ENCODE measurements at regions not wholly inside any gene's neighbourhood (a gene's known extent, or its start where the extent isn't known, plus 50 kb on each side); places are given as distances from the start of the nearest gene placed in this dataset.
"Not testable (repeated sequence)": the region's sequence is repeated elsewhere in the genome, so short reads cannot be mapped to it uniquely, and the experiment has no call there.

GRCh38 chr16:87210894-87211293 is 106.3 kb downstream of the C16orf95 start:
- no peaks in the 10 kb centered on the region for H3K9me3 Mint-ChIP-seq
- no peaks in the 10 kb centered on the region for H3K27me3 Mint-ChIP-seq (ENCODE audit: low read depth)
- H3K27ac Mint-ChIP-seq, result no peak overlapping the region
- H3K4me3 Mint-ChIP-seq (ENCODE audit: low read depth), result no peak overlapping the region
- no peaks in the 10 kb centered on the region for H3K36me3 Mint-ChIP-seq (ENCODE audit: low read depth)
- no peak for DNase-seq (ENCODE audit: low spot score)
- intact Hi-C loops (cut with micrococcal nuclease), result no loop called here
- H3K4me1 Mint-ChIP-seq (ENCODE audit: low read depth), result no peaks in the 10 kb centered on the region

DNA sequence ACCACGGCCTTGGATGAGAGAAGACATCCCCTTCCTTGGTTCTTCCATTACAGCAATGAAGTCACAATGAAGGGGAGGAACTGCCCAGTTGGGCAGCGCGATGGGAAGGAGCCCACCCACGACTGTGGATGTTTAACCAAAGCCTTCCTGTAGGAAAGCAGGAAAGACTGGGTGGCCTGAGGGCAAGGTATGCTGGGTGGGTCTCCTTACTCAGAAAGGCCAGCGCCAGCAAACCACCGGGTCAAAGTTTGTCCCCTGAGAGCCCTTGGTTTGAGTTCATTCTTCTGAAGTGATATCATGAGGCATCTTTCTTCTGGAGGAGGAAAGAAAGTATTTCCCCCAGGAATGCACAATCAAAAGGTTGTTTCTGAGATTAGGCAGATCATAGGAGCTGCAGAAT is 105.2 kb downstream of the C16orf95 start:
- Mint-ChIP-seq H3K4me3 (ENCODE audit: low read depth) (no peak overlapping the region), H3K27me3 (ENCODE audit: low read depth) (no peaks in the 10 kb centered on the region), H3K9me3 (no peaks in the 10 kb centered on the region), H3K4me1 (ENCODE audit: low read depth) (no peaks in the 10 kb centered on the region), H3K36me3 (ENCODE audit: low read depth) (no peaks in the 10 kb centered on the region), H3K27ac (no peak overlapping the region)
- intact Hi-C loops (cut with micrococcal nuclease), result no loop called here
- no peak for DNase-seq (ENCODE audit: low spot score)

GRCh38 chr16:87213536-87213935 is 103.7 kb downstream of the C16orf95 start:
- Mint-ChIP-seq H3K36me3 (ENCODE audit: low read depth) (no peaks in the 10 kb centered on the region), H3K4me1 (ENCODE audit: low read depth) (no peaks in the 10 kb centered on the region), H3K9me3 (no peaks in the 10 kb centered on the region), H3K27me3 (ENCODE audit: low read depth) (no peaks in the 10 kb centered on the region), H3K4me3 (ENCODE audit: low read depth) (no peak overlapping the region), H3K27ac (no peak overlapping the region)
- DNase-seq (ENCODE audit: low spot score), result no peak
- intact Hi-C loops (cut with micrococcal nuclease), result no loop called here

DNA sequence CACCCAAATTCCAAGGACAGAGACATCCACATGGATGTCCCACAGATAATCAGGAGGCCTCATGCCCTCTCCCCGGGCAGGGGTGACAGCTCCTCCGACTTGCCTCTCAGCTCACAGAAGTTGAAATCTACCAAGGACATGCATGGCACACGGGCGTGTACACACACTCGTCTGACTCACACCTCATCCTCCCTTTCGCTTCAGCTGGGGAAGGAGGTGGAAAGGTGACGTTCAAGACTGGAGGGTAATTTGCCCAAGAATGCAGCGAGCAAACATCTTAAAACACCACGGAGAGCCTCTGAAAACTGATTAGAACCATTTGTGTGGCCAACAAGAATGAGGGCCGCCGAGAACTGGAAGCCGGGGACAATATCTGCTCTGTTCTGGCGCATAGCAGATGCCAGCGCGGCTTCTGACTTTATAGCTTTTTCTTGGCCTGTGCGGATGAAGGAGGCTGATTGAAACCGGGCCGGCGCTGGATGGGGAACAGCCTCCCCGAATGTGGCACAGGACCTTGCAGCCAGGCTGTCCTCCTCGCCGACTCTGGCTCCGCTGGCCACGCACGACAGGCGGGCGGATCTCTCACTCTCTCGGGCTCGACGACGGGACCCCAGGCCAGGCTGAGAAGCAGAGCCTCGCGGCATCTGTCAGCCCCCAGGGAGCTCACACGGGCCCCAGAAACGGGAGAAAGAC is 100.9 kb downstream of the C16orf95 start:
- Mint-ChIP-seq H3K4me1 (ENCODE audit: low read depth) (no peaks in the 10 kb centered on the region), H3K36me3 (ENCODE audit: low read depth) (no peaks in the 10 kb centered on the region), H3K27me3 (ENCODE audit: low read depth) (no peaks in the 10 kb centered on the region), H3K4me3 (ENCODE audit: low read depth) (no peak overlapping the region), H3K9me3 (no peaks in the 10 kb centered on the region), H3K27ac (no peak overlapping the region)
- DNase-seq (ENCODE audit: low spot score), result no peak
- intact Hi-C loops (cut with micrococcal nuclease), result no loop called here

DNA sequence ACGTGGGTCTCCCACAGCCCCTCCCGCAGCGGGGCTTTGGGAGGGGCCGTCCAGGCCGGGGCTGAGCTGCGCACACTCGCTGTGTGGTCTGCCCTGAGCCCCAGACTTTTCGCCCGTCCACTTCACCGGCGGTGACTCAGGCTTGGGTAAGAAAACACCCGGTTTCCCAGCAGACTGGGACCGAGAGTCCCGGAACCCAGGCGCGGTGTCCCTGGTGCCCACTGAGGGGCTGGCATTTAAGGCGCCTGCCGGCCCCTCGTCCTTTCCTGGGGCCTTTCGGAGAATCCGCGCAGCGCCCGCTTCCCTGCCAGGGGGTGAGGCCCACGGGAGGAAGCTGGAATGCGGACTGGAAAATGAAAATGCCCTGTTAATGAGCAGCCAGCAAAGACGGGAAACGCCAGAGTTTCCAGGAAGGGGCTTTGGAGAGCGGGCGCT is 100.3 kb downstream of the C16orf95 start:
- intact Hi-C loops (cut with micrococcal nuclease), result no loop called here
- no peak overlapping the region for H3K27ac Mint-ChIP-seq
- H3K27me3 Mint-ChIP-seq (ENCODE audit: low read depth), result no peaks in the 10 kb centered on the region

GRCh38 chr16:87217802-87218201 is 99.4 kb downstream of the C16orf95 start:
- H3K9me3 Mint-ChIP-seq; DNase-seq (ENCODE audit: low spot score); H3K36me3 Mint-ChIP-seq (ENCODE audit: low read depth); H3K27ac Mint-ChIP-seq; intact Hi-C loops (cut with micrococcal nuclease); H3K4me1 Mint-ChIP-seq (ENCODE audit: low read depth); H3K4me3 Mint-ChIP-seq (ENCODE audit: low read depth); H3K27me3 Mint-ChIP-seq (ENCODE audit: low read depth): not testable (repeated sequence)

More for the DNA sequence above, 100.3 kb downstream of the C16orf95 start:
- Mint-ChIP-seq H3K9me3 (no peaks in the 10 kb centered on the region), H3K36me3 (ENCODE audit: low read depth) (no peaks in the 10 kb centered on the region), H3K4me1 (ENCODE audit: low read depth) (no peaks in the 10 kb centered on the region), H3K4me3 (ENCODE audit: low read depth) (no peak overlapping the region)
- DNase-seq (ENCODE audit: low spot score), result no peak

GRCh38 chr16:87218281-87219055 is 98.7 kb downstream of the C16orf95 start:
- no peaks in the 10 kb centered on the region for H3K9me3 Mint-ChIP-seq
- H3K27me3 Mint-ChIP-seq (ENCODE audit: low read depth), result no peaks in the 10 kb centered on the region
- no peak overlapping the region for H3K27ac Mint-ChIP-seq
- H3K36me3 Mint-ChIP-seq (ENCODE audit: low read depth), result no peaks in the 10 kb centered on the region
- no peaks in the 10 kb centered on the region for H3K4me1 Mint-ChIP-seq (ENCODE audit: low read depth)
- no peak for DNase-seq (ENCODE audit: low spot score)
- no peak overlapping the region for H3K4me3 Mint-ChIP-seq (ENCODE audit: low read depth)
- intact Hi-C loops (cut with micrococcal nuclease), result no loop called here

GRCh38 chr16:87219287-87219909 is 97.8 kb downstream of the C16orf95 start:
- Mint-ChIP-seq H3K27ac (no peak overlapping the region), H3K4me1 (ENCODE audit: low read depth) (no peaks in the 10 kb centered on the region), H3K9me3 (no peaks in the 10 kb centered on the region), H3K36me3 (ENCODE audit: low read depth) (no peaks in the 10 kb centered on the region), H3K27me3 (ENCODE audit: low read depth) (no peaks in the 10 kb centered on the region), H3K4me3 (ENCODE audit: low read depth) (no peak overlapping the region)
- DNase-seq (ENCODE audit: low spot score), result no peak
- intact Hi-C loops (cut with micrococcal nuclease), result no loop called here

DNA sequence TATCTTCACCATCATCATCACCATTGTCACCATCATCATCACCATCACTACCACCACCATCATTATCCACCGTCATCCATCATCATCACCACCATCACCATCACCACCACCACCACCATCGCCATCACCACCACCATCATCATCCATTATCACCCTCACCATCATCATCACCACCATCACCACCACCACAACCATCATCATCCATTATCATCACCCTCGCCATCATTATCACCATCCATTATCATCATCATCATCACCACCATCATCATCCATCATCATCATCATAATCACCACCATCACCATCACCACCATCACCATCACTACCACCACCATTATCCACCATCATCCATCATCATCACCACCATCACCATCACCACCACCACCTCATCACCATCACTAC is 95.6 kb downstream of the C16orf95 start:
- Mint-ChIP-seq H3K4me1 (ENCODE audit: low read depth) (no peaks in the 10 kb centered on the region), H3K9me3 (no peaks in the 10 kb centered on the region), H3K27me3 (ENCODE audit: low read depth) (peaks cover 2% of the 10 kb centered on the region), H3K27ac (no peak overlapping the region), H3K36me3 (ENCODE audit: low read depth) (no peaks in the 10 kb centered on the region), H3K4me3 (ENCODE audit: low read depth) (no peak overlapping the region)
- intact Hi-C loops (cut with micrococcal nuclease), result no loop called here
- DNase-seq (ENCODE audit: low spot score), result no peak

GRCh38 chr16:87222335-87222734 is 94.9 kb downstream of the C16orf95 start:
- Mint-ChIP-seq H3K4me1 (ENCODE audit: low read depth) (no peaks in the 10 kb centered on the region), H3K27me3 (ENCODE audit: low read depth) (peaks cover 2% of the 10 kb centered on the region), H3K27ac (no peak overlapping the region), H3K4me3 (ENCODE audit: low read depth) (no peak overlapping the region), H3K36me3 (ENCODE audit: low read depth) (no peaks in the 10 kb centered on the region), H3K9me3 (no peaks in the 10 kb centered on the region)
- intact Hi-C loops (cut with micrococcal nuclease), result no loop called here
- no peak for DNase-seq (ENCODE audit: low spot score)

DNA sequence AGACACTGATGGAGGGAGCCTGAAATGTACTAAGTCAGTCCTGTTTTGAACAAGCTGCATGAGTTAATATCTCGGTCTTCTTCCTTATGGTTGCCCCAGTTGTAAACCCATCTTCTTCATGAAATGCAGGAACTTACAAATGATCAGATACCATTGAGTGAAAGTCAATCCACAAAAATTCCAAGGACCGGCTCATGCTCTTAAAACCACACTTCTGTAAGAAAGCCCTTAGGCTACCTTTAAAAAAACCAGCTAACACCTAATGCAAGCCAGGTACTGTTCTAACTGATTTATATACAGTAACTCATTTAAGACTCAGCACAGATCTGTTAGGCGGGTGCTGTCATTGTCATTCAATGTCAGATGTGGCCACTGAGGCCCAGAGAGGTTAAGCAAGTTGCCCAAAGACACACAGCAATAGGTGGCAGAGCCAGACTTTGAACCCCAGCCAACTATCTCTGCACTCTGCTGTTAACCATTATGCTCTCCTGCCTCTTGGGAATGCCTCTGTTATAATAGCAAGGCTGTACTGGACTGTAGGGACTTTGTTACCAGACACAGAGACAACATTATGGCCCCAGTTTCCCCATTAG is 93.4 kb downstream of the C16orf95 start:
- no peak for DNase-seq (ENCODE audit: low spot score)
- no peaks in the 10 kb centered on the region for H3K4me1 Mint-ChIP-seq (ENCODE audit: low read depth)
- H3K27ac Mint-ChIP-seq, result no peak overlapping the region
- intact Hi-C loops (cut with micrococcal nuclease), result no loop called here
- H3K36me3 Mint-ChIP-seq (ENCODE audit: low read depth), result no peaks in the 10 kb centered on the region
- no peak overlapping the region for H3K4me3 Mint-ChIP-seq (ENCODE audit: low read depth)
- H3K9me3 Mint-ChIP-seq, result no peaks in the 10 kb centered on the region
- peaks cover 2% of the 10 kb centered on the region for H3K27me3 Mint-ChIP-seq (ENCODE audit: low read depth)

- Mint-ChIP-seq H3K9me3 (peaks cover 6% of the 10 kb centered on the region), H3K36me3 (ENCODE audit: low read depth) (no peaks in the 10 kb centered on the region), H3K4me3 (ENCODE audit: low read depth) (no peak overlapping the region), H3K27ac (no peak overlapping the region), H3K4me1 (ENCODE audit: low read depth) (no peaks in the 10 kb centered on the region), H3K27me3 (ENCODE audit: low read depth) (peaks cover 2% of the 10 kb centered on the region)
- intact Hi-C loops (cut with micrococcal nuclease), result no loop called here
- no peak for DNase-seq (ENCODE audit: low spot score)
Measured at GRCh38 chr16:87226926-87227295, 90.3 kb downstream of the C16orf95 start.

Data from activated T-helper 2 cell treated with anti-CD3 and anti-CD28 coated beads, Interferon-gamma antibody, Interleukin-2, Interleukin-4, amounts not matched to agents 10 μg/mL and 5 μg/mL and 100 μg/mL, durations not matched to agents 14 hours and 24 hours and 36 hours (primary cell).